Prostate gland (tissue), 2 donors: ENCODE measurements at regions not wholly inside any gene's neighbourhood (a gene's known extent, or its start where the extent isn't known, plus 50 kb on each side); places are given as distances from the start of the nearest gene placed in this dataset.

Source experiments
- DNase-seq: peaks from one replicate; pipeline ENCODE4 v3.0.0-alpha.2; 2019; ENCODE audit warnings: low spot score
- H3K27ac ChIP-seq, 2 donors: fragments of 200-600 bp; sonication (generic); 2 replicates each; pipeline ENCODE4 v1.5.1; 2017 to 2019
- H3K27me3 ChIP-seq: fragments of 200-600 bp; sonication (generic); replicated peaks from 2 replicates; pipeline ENCODE4 v1.5.1; 2019; ENCODE audit not compliant: insufficient read depth
- H3K36me3 ChIP-seq, 2 donors: fragments of 200-600 bp; sonication (generic); 1 replicate in 1 of 2; 2 replicates in 1 of 2; pipeline versions ENCODE4 v1.5.1 to v1.8.1; 2017 to 2019
- H3K4me1 ChIP-seq: fragments of 200-600 bp; sonication (generic); replicated peaks from 2 replicates; pipeline ENCODE4 v1.5.1; 2019
- H3K4me3 ChIP-seq, 2 donors: fragments of 200-600 bp; sonication (generic); 2 replicates each; pipeline ENCODE4 v1.5.1; 2017 to 2019
- H3K9me3 ChIP-seq: fragments of 200-600 bp; sonication (generic); 2 replicates; pipeline ENCODE4 v1.5.1; 2017
- CTCF ChIP-seq, 4 experiments: fragments of 200-600 bp in 2 of 4; fragments of 450-650 bp in 2 of 4; sonication (generic) in 2 of 4; IDR thresholded peaks; 1 replicate in 3 of 4; 2 replicates in 1 of 4; pipeline ENCODE4 v1.5.1; 2016 to 2019; ENCODE audit warnings: antibody characterized with exemption in 4 of 4, mild to moderate bottlenecking in 2 of 4, moderate library complexity in 2 of 4
- POLR2A ChIP-seq: fragments of 450-650 bp; IDR thresholded peaks from one replicate; pipeline ENCODE4 v1.6.1; 2016; ENCODE audit warnings: antibody characterized with exemption, mild to moderate bottlenecking
- POLR2AphosphoS5 ChIP-seq: sonication (generic); formaldehyde crosslinking; IDR thresholded peaks from one replicate; pipeline ENCODE4 v1.6.1; 2017; ENCODE audit warnings: antibody characterized with exemption
- WGBS: methylation state at CpG from one replicate; pipeline ENCODE4 v1.1.5; 2018; 5-methylcytosine and 5-hydroxymethylcytosine counted together
- intact Hi-C: fragments of 100-400 bp; cut with DNase I; formaldehyde crosslinking; loops from one replicate; pipeline ENCODE4 v1.14.2; 2022

DNA sequence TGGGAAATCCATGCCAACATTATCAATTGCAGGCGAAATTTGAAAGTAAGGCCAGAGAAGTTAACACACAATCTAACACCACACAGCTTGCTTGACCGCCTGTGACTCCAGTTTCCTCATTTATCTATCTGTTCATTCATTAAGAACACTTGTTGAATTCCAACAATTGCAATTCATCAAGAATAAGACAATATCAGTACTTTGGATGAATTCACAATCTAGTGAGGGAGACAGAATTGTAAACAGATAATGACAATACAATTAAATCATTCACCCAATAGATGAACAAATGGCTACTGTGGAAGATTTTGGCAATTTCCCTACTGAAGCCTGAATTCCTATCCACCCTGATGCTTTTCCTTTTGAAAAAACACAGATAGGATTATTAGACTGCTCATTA is 181.6 kb downstream of the TRIM36 start:
- no peak for DNase-seq
- H3K9me3 ChIP-seq, result no peaks in the 10 kb centered on the region
- no peaks in the 10 kb centered on the region for H3K36me3 ChIP-seq
- H3K27me3 ChIP-seq, result no peaks in the 10 kb centered on the region
- 73% methylated on average over 2 of the region's 2 CpGs for WGBS
- TF ChIP-seq CTCF (IDR thresholded peaks at IDR 0.05) (no peak), POLR2AphosphoS5 (no peak), POLR2A (no peak)
- no peak overlapping the region for H3K4me3 ChIP-seq
- H3K4me1 ChIP-seq, result no peaks in the 10 kb centered on the region
- intact Hi-C loops, result no loop called here
- no peak overlapping the region for H3K27ac ChIP-seq

DNA sequence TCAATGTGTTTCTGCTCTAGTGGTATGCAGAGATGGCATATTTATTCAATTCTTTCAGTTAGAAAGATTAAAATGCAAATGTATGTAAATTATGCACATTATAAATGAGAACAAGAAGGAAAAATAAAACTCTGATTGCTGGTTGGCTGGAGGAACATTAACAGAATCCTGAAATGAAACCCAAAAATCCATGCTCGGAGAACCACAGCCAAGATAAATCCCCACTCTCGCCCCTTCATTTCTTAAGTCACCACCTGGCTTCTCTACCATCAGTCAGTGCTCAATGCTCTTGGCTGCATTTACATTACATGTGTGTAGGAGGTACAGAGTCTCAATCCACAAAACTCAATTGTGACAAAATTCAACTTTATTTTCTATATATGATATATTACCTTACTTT is 184.9 kb downstream of the TRIM36 start:
- no peaks in the 10 kb centered on the region for H3K36me3 ChIP-seq
- no peaks in the 10 kb centered on the region for H3K9me3 ChIP-seq
- intact Hi-C loops, result no loop called here
- no peaks in the 10 kb centered on the region for H3K27me3 ChIP-seq
- H3K4me3 ChIP-seq, result no peak overlapping the region
- WGBS, result 95% methylated on average over 2 of the region's 2 CpGs
- TF ChIP-seq POLR2A (no peak), CTCF (IDR thresholded peaks at IDR 0.05) (no peak), POLR2AphosphoS5 (no peak)
- DNase-seq, result no peak
- H3K4me1 ChIP-seq, result no peaks in the 10 kb centered on the region
- H3K27ac ChIP-seq, result no peak overlapping the region

DNA sequence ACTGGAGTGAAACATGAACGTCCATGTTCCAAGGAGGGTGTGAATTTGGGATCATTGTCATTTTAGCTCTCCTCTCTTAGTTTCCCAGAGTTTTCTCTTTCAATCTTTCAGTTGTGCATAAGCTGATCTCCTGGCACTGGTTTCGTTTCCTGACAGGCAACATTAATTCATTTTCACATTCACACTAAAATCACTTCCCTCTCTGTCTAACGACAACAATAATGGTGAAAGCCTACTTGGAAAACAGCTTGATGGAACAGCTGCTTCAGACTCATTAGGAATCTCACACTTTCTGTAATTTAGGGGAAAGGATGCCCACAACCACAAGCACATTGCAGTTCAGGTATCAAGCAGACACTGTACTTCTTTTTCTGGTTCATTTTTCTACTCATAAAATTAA is 188.6 kb downstream of the TRIM36 start:
- Histone ChIP-seq H3K9me3 (no peaks in the 10 kb centered on the region), H3K4me1 (no peaks in the 10 kb centered on the region), H3K27ac (no peak overlapping the region), H3K36me3 (no peaks in the 10 kb centered on the region), H3K4me3 (no peak overlapping the region), H3K27me3 (no peaks in the 10 kb centered on the region)
- no peak for TF ChIP-seq POLR2A
- TF ChIP-seq CTCF (IDR thresholded peaks at IDR 0.05), result no peak
- 74% methylated on average over 3 of the region's 3 CpGs for WGBS
- intact Hi-C loops, result no loop called here
- DNase-seq, result no peak

DNA sequence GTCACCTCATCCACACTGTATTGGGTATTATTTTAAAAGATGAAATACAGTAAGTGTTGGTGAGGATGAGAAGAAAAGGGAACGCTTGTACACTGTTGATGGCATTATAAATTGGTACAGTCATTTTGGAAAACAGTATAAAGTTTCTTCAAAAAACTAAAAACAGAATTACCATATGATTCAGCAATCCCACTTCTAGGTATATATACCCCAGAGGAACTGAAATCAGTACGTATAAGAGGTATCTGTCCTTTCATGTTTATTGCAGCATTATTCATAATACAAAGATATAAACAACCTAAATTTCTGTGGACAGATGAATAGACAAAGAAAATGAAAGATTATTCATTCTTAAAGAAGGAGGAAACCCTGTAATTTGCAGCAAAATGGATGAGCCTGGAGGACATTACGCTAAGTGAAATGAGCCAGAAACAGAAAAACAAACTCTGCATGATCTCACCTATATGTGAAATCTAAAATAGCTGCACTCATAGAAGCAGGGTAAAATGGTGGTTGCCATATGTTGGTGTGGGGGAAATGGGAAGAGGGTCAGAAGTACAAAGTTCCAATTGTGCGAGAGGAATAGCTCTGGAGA is 191.6 kb downstream of the TRIM36 start:
- H3K27me3 ChIP-seq, result no peaks in the 10 kb centered on the region

More for the DNA sequence above, 191.6 kb downstream of the TRIM36 start:
- Histone ChIP-seq H3K9me3 (no peaks in the 10 kb centered on the region), H3K36me3 (no peaks in the 10 kb centered on the region), H3K4me1 (no peaks in the 10 kb centered on the region), H3K4me3 (no peak overlapping the region), H3K27ac (no peak overlapping the region)
- TF ChIP-seq POLR2A (no peak), POLR2AphosphoS5 (no peak), CTCF (IDR thresholded peaks at IDR 0.05) (no peak)
- WGBS, result 80% methylated on average over 4 of the region's 4 CpGs
- no peak for DNase-seq
- intact Hi-C loops, result no loop called here
